IPS DF 6.9 (cell line): ENCODE measurements at regions not wholly inside any gene's neighbourhood (a gene's known extent, or its start where the extent isn't known, plus 50 kb on each side); places are given as distances from the start of the nearest gene placed in this dataset.

ENCODE experiments used
- DNase-seq: peaks from one replicate; pipeline ENCODE4 v3.0.0-alpha.2; 2013; ENCODE audit warnings: low read depth, low spot score
- H3K27ac ChIP-seq: one replicate; pipeline ENCODE4 v1.5.1; 2013; ENCODE audit warnings: low read length, control low read depth
- H3K27me3 ChIP-seq: 2 replicates; pipeline ENCODE4 v1.6.1; 2013; ENCODE audit warnings: mild to moderate bottlenecking, low read length; ENCODE audit not compliant: control insufficient read depth, insufficient read depth
- H3K36me3 ChIP-seq: 2 replicates; pipeline ENCODE4 v1.6.1; 2013; ENCODE audit warnings: low read length; ENCODE audit not compliant: control insufficient read depth, insufficient read depth
- H3K4me1 ChIP-seq: 2 replicates; pipeline ENCODE4 v1.6.1; 2013; ENCODE audit warnings: low read length; ENCODE audit not compliant: control insufficient read depth, insufficient read depth
- H3K4me3 ChIP-seq: 2 replicates; pipeline ENCODE4 v1.5.1; 2013; ENCODE audit warnings: mild to moderate bottlenecking, low read length
- H3K9me3 ChIP-seq: 2 replicates; pipeline ENCODE4 v1.6.1; 2013; ENCODE audit warnings: low read length, inconsistent platforms; ENCODE audit not compliant: control insufficient read depth, insufficient read depth
- WGBS: extraction: QIAGEN DNeasy Blood & Tissue Kit; methylation state at CpG from one replicate; pipeline ENCODE4 v1.1.7; 2013; ENCODE audit warnings: mixed read lengths, missing lambda C conversion rate; ENCODE audit not compliant: insufficient read length, insufficient coverage; 5-methylcytosine and 5-hydroxymethylcytosine counted together

DNA sequence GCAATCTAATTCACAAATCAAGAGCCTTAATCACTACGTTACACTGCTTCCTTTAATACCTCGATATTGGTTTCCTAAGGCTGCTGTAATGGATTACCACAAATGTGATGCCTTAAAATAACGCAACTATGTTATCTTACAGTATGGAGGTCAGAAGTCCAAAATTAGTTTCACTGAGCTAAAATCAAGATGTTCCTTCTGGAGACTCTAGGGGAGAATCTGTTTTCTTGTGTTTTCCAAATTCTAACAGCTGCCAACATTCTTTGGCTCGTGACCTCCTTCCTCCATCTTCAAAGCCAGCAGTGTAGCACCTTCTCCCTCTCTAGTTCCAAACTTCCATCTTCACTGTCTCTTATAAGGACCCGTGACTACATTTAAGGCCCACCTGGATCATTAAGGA is 335.0 kb upstream of the NFIA start:
- Histone ChIP-seq H3K27ac (no peak overlapping the region), H3K4me3 (no peak overlapping the region), H3K9me3 (no peaks in the 10 kb centered on the region), H3K36me3 (no peaks in the 10 kb centered on the region), H3K27me3 (no peaks in the 10 kb centered on the region), H3K4me1 (no peaks in the 10 kb centered on the region)
- DNase-seq = no peak
- WGBS = no CpG with 5 or more reads among the region's 5 CpGs

- DNase-seq = no peak
- Histone ChIP-seq H3K36me3 (no peaks in the 10 kb centered on the region), H3K4me1 (no peaks in the 10 kb centered on the region), H3K27ac (no peak overlapping the region), H3K4me3 (no peak overlapping the region), H3K9me3 (no peaks in the 10 kb centered on the region), H3K27me3 (no peaks in the 10 kb centered on the region)
- no CpG with 5 or more reads among the region's 13 CpGs for WGBS
Observed at GRCh38 chr1:60746278-60746791, 336.0 kb upstream of the NFIA start.

DNA sequence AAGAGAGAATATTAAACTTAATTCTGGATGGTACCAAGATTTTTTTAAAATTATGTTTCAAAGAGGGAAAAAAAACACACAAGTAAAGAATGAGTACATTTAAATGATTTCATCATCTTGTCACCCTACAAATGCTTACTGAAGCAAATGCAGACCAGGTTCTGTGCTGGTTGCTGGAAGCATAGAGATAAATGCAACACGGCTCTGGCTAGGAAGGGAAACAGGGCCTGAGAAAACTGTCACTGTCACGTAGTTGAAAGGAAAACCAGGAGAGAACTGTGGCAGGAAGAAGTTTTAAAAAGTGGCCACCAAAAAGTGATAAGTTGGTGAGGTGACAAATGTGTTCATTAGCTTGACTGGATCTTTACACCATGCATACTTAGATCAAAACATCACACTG is 336.9 kb upstream of the NFIA start:
- no peak overlapping the region for H3K4me3 ChIP-seq
- H3K4me1 ChIP-seq = no peaks in the 10 kb centered on the region
- no peak overlapping the region for H3K27ac ChIP-seq
- no peak for DNase-seq
- no peaks in the 10 kb centered on the region for H3K36me3 ChIP-seq
- no peaks in the 10 kb centered on the region for H3K27me3 ChIP-seq
- no peaks in the 10 kb centered on the region for H3K9me3 ChIP-seq
- no CpG with 5 or more reads among the region's 2 CpGs for WGBS

GRCh38 chr1:60742339-60742738 is 340.0 kb upstream of the NFIA start:
- WGBS = no CpG with 5 or more reads among the region's 4 CpGs
- no peaks in the 10 kb centered on the region for H3K9me3 ChIP-seq
- H3K36me3 ChIP-seq = no peaks in the 10 kb centered on the region
- H3K27ac ChIP-seq = no peak overlapping the region
- no peaks in the 10 kb centered on the region for H3K4me1 ChIP-seq
- H3K27me3 ChIP-seq = no peaks in the 10 kb centered on the region
- no peak overlapping the region for H3K4me3 ChIP-seq
- DNase-seq = no peak

DNA sequence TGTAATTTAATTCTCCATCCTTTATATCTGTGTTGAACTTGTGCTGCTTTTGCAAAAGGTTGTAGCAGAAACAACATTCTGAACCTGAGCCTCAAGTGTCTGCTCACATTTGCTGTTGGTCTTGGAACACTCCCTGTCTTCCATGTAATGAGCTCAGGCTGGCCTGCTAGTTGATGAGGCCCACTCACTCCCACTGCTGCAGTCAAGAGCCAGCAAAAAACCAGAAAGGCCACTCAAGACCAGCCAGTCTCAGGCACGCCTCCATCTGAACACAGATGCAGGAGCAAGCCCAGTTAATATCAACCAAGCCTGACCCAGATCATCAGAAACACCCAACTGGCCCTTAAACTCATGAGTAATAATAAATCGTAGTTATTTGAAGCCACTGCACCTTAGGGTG is 342.2 kb upstream of the NFIA start:
- Histone ChIP-seq H3K36me3 (no peaks in the 10 kb centered on the region), H3K4me1 (no peaks in the 10 kb centered on the region), H3K9me3 (no peaks in the 10 kb centered on the region), H3K27ac (no peak overlapping the region), H3K27me3 (no peaks in the 10 kb centered on the region), H3K4me3 (no peak overlapping the region)
- no peak for DNase-seq
- WGBS = no CpG with 5 or more reads among the region's 2 CpGs

- no peaks in the 10 kb centered on the region for H3K27me3 ChIP-seq
- H3K9me3 ChIP-seq = no peaks in the 10 kb centered on the region
- no peak for DNase-seq
- H3K27ac ChIP-seq = no peak overlapping the region
- no peaks in the 10 kb centered on the region for H3K4me1 ChIP-seq
- H3K36me3 ChIP-seq = no peaks in the 10 kb centered on the region
- H3K4me3 ChIP-seq = no peak overlapping the region
Observed at GRCh38 chr1:60739729-60740128, 342.6 kb upstream of the NFIA start.

DNA sequence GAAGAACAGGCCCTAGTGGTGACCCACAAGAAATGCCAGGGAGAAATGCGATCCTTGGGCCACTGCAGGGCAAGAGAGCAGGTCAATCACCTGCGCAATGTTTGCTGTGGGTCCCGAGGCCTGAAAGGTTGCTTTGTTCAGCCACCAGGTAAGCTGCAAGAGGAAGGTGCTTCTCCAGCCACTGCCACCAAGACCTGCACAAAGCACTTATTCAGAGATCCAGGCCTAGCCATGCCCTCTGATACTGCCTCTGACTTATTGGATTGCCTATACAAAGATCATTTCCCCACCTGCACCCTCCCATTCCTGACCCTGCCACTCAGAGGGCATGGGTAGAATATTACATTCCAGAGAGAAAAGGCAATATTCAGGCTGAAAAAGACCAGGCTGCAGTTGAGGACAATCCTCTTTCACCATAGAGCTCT is 349.4 kb upstream of the NFIA start:
- no peak overlapping the region for H3K4me3 ChIP-seq
- no peaks in the 10 kb centered on the region for H3K9me3 ChIP-seq
- no CpG with 5 or more reads among the region's 3 CpGs for WGBS
- no peak for DNase-seq
- no peaks in the 10 kb centered on the region for H3K4me1 ChIP-seq
- H3K36me3 ChIP-seq = no peaks in the 10 kb centered on the region
- no peak overlapping the region for H3K27ac ChIP-seq
- no peaks in the 10 kb centered on the region for H3K27me3 ChIP-seq

GRCh38 chr1:60731321-60731720 is 351.0 kb upstream of the NFIA start:
- WGBS = no CpG with 5 or more reads among the region's 1 CpG

GRCh38 chr1:60727552-60727951 is 354.8 kb upstream of the NFIA start:
- no CpG with 5 or more reads among the region's 1 CpG for WGBS

More at GRCh38 chr1:60731321-60731720, 351.0 kb upstream of the NFIA start:
- no peaks in the 10 kb centered on the region for H3K9me3 ChIP-seq
- H3K4me1 ChIP-seq = no peaks in the 10 kb centered on the region
- H3K27me3 ChIP-seq = no peaks in the 10 kb centered on the region
- no peak for DNase-seq
- no peak overlapping the region for H3K27ac ChIP-seq
- no peak overlapping the region for H3K4me3 ChIP-seq
- H3K36me3 ChIP-seq = no peaks in the 10 kb centered on the region

GRCh38 chr1:60716472-60716871 is 365.9 kb upstream of the NFIA start:
- Histone ChIP-seq H3K4me3 (no peak overlapping the region), H3K9me3 (no peaks in the 10 kb centered on the region; the same call in 1 of the 2 replicates), H3K27ac (no peak overlapping the region), H3K27me3 (no peaks in the 10 kb centered on the region), H3K4me1 (no peaks in the 10 kb centered on the region), H3K36me3 (no peaks in the 10 kb centered on the region)
- WGBS = no CpG with 5 or more reads among the region's 3 CpGs
- no peak for DNase-seq

More at GRCh38 chr1:60727552-60727951, 354.8 kb upstream of the NFIA start:
- H3K4me1 ChIP-seq = no peaks in the 10 kb centered on the region
- H3K36me3 ChIP-seq = no peaks in the 10 kb centered on the region
- DNase-seq = no peak
- no peak overlapping the region for H3K27ac ChIP-seq
- no peak overlapping the region for H3K4me3 ChIP-seq
- no peaks in the 10 kb centered on the region for H3K9me3 ChIP-seq
- H3K27me3 ChIP-seq = no peaks in the 10 kb centered on the region

DNA sequence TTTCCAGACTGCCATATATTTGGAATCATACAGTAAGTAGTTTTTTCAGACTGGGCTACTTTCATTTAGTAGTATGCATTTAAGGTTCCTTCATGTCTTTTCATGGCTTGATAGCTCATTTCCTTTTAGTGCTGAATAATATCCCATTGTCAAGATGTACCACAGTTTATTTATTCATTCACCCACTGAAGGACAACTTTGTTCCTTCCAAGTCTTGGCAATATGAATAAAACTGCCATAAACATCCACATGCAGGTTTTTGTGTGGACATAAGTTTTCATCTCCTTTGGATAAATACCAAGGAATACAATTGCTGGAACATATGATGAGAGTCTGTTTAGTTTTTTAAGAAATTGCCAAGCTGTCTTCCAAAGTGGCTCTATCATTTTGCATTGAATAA is 366.4 kb upstream of the NFIA start:
- H3K27me3 ChIP-seq = no peaks in the 10 kb centered on the region
- no peak overlapping the region for H3K27ac ChIP-seq
- no peak for DNase-seq
- H3K4me1 ChIP-seq = no peaks in the 10 kb centered on the region
- H3K9me3 ChIP-seq = no peaks in the 10 kb centered on the region
- H3K4me3 ChIP-seq = no peak overlapping the region
- H3K36me3 ChIP-seq = no peaks in the 10 kb centered on the region
